ENCODE measurements at regions not wholly inside any gene's neighbourhood (a gene's known extent, or its start where the extent isn't known, plus 50 kb on each side); places are given as distances from the start of the nearest gene placed in this dataset.

- no peak for DNase-seq
- H3K4me1 Mint-ChIP-seq: no peaks in the 10 kb centered on the region
- H3K9me3 Mint-ChIP-seq: peaks cover 0 to 3% (median 0%) of the 10 kb centered on the region in 6 donors
- no peak overlapping the region for H3K27ac Mint-ChIP-seq
- H3K27me3 Mint-ChIP-seq (ENCODE audit: low read depth in 3 of 3): peaks cover 0 to 1% (median 0%) of the 10 kb centered on the region in 3 donors
- no peak overlapping the region for H3K4me3 Mint-ChIP-seq
- no peaks in the 10 kb centered on the region for H3K36me3 Mint-ChIP-seq
Observed at GRCh38 chr14:101024686-101025085, 121.2 kb upstream of the RTL1 start.

DNA sequence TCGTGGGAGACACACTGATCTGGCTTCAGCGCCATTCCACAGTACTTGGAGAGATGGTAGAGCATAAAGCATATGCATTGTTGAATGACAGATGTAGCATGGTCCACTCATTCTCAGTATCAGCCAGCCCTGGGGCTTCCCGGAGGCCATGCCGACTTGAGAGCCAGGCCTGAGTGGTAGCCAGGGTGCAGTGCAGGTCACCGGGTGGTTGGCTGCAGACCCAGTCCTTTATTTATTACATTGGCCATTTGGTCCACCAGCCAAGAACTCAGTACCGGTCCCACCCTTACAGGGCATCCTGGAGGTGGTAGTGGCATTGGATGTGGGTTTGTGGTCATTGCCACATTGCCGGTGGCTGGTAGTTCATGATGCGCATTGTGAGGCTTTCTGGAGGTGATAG lies 121.6 kb upstream of the RTL1 start:
- Mint-ChIP-seq H3K27me3 (ENCODE audit: low read depth in 3 of 3) (no peaks in the 10 kb centered on the region), H3K36me3 (no peaks in the 10 kb centered on the region), H3K9me3 (peaks cover 0 to 3% (median 0%) of the 10 kb centered on the region in 6 donors), H3K27ac (no peak overlapping the region), H3K4me3 (no peak overlapping the region), H3K4me1 (no peaks in the 10 kb centered on the region)
- DNase-seq: no peak

DNA sequence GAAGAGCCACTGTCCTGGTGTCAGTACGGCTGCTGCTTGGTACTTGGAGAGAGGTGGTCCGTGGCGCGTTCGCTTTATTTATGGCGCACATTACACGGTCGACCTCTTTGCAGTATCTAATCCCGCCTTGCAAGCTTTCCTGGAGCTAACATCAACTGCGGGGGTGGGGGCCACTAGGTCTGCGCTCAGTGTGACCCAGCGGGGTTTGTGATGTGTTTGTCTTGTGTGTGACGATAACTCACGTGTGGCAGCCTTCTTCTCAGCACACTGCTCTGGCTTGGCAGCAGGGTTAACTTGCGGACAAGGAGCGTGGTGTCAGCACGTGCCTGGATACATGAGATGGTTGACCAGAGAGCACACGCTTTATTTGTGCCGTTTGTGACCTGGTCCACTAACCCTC lies 122.2 kb upstream of the RTL1 start:
- no peak for DNase-seq
- Mint-ChIP-seq H3K27me3 (ENCODE audit: low read depth in 3 of 3) (no peaks in the 10 kb centered on the region), H3K4me1 (no peaks in the 10 kb centered on the region), H3K27ac (no peak overlapping the region), H3K9me3 (peaks cover 0 to 3% (median 0%) of the 10 kb centered on the region in 6 donors), H3K4me3 (no peak overlapping the region), H3K36me3 (no peaks in the 10 kb centered on the region)

DNA sequence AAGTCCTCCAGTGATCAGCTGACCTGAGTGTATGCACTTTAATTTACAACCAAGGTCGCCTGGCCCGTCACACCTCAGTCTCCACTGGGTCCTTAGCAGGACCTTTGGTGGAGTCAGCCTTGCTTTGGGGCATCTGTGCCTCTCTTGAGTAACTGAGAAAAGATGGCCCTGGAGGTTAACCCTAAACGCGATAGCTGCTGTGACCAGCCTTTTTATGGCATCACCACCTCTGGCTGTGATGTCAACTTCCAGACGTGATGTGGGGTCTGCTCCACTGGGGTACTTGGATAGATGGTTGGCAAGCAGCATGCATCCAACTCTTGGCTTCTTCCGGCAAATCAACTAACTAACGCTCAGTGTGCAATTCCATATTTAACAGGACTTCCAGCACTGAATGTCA lies 122.8 kb upstream of the RTL1 start:
- H3K4me1 Mint-ChIP-seq: no peaks in the 10 kb centered on the region
- H3K27me3 Mint-ChIP-seq (ENCODE audit: low read depth in 3 of 3): no peaks in the 10 kb centered on the region
- no peaks in the 10 kb centered on the region for H3K36me3 Mint-ChIP-seq
- no peak overlapping the region for H3K27ac Mint-ChIP-seq
- no peak for DNase-seq
- peaks cover 0 to 3% (median 0%) of the 10 kb centered on the region in 6 donors for H3K9me3 Mint-ChIP-seq
- no peak overlapping the region for H3K4me3 Mint-ChIP-seq

GRCh38 chr14:101027291-101027690 lies 123.8 kb upstream of the RTL1 start:
- Mint-ChIP-seq H3K9me3 (peaks cover 0 to 3% (median 0%) of the 10 kb centered on the region in 6 donors), H3K4me1 (no peaks in the 10 kb centered on the region), H3K4me3 (no peak overlapping the region), H3K27ac (no peak overlapping the region), H3K36me3 (no peaks in the 10 kb centered on the region), H3K27me3 (ENCODE audit: low read depth in 3 of 3) (no peaks in the 10 kb centered on the region)
- no peak for DNase-seq

- no peak overlapping the region for H3K4me3 Mint-ChIP-seq
- H3K27ac Mint-ChIP-seq: no peak overlapping the region
- no peaks in the 10 kb centered on the region for H3K4me1 Mint-ChIP-seq
- peaks cover 0 to 3% (median 0%) of the 10 kb centered on the region in 6 donors for H3K9me3 Mint-ChIP-seq
- no peaks in the 10 kb centered on the region for H3K27me3 Mint-ChIP-seq (ENCODE audit: low read depth in 3 of 3)
- H3K36me3 Mint-ChIP-seq: no peaks in the 10 kb centered on the region
- DNase-seq: no peak
Observed at GRCh38 chr14:101027966-101028365, 124.4 kb upstream of the RTL1 start.

GRCh38 chr14:101028971-101029667 lies 125.6 kb upstream of the RTL1 start:
- no peak for DNase-seq
- H3K27me3 Mint-ChIP-seq (ENCODE audit: low read depth in 3 of 3): peaks cover 0 to 4% (median 2%) of the 10 kb centered on the region in 3 donors
- H3K9me3 Mint-ChIP-seq: no peaks in the 10 kb centered on the region
- H3K36me3 Mint-ChIP-seq: no peaks in the 10 kb centered on the region
- H3K4me1 Mint-ChIP-seq: no peaks in the 10 kb centered on the region
- no peak overlapping the region for H3K27ac Mint-ChIP-seq
- no peak overlapping the region for H3K4me3 Mint-ChIP-seq

DNA sequence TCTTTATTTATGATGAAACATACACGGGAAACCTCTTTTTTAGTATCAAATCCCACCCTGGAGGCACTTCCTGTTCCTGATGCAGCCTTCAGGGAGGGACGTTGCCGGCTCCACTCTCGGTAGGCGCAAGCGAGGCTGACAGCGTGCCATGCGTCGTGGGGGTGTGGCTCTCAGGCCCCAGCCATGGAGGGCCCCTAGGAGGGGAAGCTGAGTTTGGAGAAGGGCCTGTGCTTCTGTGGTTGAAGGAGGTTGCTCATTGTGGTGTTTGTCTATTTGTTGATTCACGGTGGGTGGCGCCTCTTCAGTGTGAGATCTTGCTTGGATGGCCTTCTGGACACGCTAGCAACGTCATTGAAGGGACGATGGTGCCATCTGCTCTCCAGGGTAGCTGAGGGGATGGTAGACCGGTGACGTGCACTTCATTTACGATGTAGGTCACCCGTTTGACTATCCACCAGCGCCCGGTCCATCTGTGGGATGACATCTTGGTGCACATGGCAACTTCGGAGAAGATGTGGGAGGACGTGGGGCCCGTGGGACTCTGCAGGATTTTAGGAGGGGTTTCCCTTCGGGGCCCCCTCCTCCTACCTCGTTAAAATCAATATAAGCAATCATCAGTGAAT lies 126.3 kb upstream of the RTL1 start:
- no peak for DNase-seq
- Mint-ChIP-seq H3K36me3 (no peaks in the 10 kb centered on the region), H3K27ac (no peak overlapping the region), H3K9me3 (no peaks in the 10 kb centered on the region), H3K27me3 (ENCODE audit: low read depth in 3 of 3) (peaks cover 0 to 4% (median 2%) of the 10 kb centered on the region in 3 donors), H3K4me1 (no peaks in the 10 kb centered on the region), H3K4me3 (no peak overlapping the region)

GRCh38 chr14:101030586-101030985 lies 127.1 kb upstream of the RTL1 start:
- no peaks in the 10 kb centered on the region for H3K9me3 Mint-ChIP-seq
- no peaks in the 10 kb centered on the region for H3K36me3 Mint-ChIP-seq
- no peaks in the 10 kb centered on the region for H3K4me1 Mint-ChIP-seq
- no peak overlapping the region for H3K4me3 Mint-ChIP-seq
- peaks cover 0 to 4% (median 2%) of the 10 kb centered on the region in 3 donors for H3K27me3 Mint-ChIP-seq (ENCODE audit: low read depth in 3 of 3)
- no peak overlapping the region for H3K27ac Mint-ChIP-seq
- DNase-seq: no peak

GRCh38 chr14:101031186-101031585 lies 127.7 kb upstream of the RTL1 start:
- peaks cover 1 to 4% (median 2%) of the 10 kb centered on the region in 3 donors for H3K27me3 Mint-ChIP-seq (ENCODE audit: low read depth in 3 of 3)
- no peak overlapping the region for H3K4me3 Mint-ChIP-seq
- no peaks in the 10 kb centered on the region for H3K9me3 Mint-ChIP-seq
- H3K4me1 Mint-ChIP-seq: no peaks in the 10 kb centered on the region
- no peak for DNase-seq
- no peak overlapping the region for H3K27ac Mint-ChIP-seq
- H3K36me3 Mint-ChIP-seq: no peaks in the 10 kb centered on the region

DNA sequence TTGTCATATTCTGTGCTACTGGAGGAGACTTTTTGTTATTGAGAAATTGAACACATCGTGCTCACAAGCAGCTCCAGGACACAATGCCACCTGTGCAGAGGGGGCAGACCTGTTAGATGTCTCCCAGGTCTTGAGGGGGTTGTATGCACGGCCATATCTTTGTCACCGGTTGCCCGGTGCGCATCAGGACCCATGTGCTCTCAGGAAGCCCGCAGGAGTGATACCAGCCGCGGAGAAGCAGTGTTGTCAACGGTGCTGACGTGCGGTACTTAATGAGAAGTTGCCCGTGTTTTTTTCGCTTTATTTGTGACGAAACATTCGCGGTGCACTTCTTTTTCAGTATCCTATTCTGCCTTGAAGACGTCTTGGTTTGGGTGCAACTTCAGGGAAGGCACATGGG lies 128.2 kb upstream of the RTL1 start:
- no peaks in the 10 kb centered on the region for H3K9me3 Mint-ChIP-seq
- no peak for DNase-seq
- no peak overlapping the region for H3K27ac Mint-ChIP-seq
- H3K4me1 Mint-ChIP-seq: no peaks in the 10 kb centered on the region
- no peaks in the 10 kb centered on the region for H3K36me3 Mint-ChIP-seq
- H3K4me3 Mint-ChIP-seq: no peak overlapping the region
- H3K27me3 Mint-ChIP-seq (ENCODE audit: low read depth in 3 of 3): peaks cover 2 to 4% (median 3%) of the 10 kb centered on the region in 3 donors

GRCh38 chr14:101032433-101032832 lies 128.9 kb upstream of the RTL1 start:
- H3K4me1 Mint-ChIP-seq: no peaks in the 10 kb centered on the region
- H3K9me3 Mint-ChIP-seq: no peaks in the 10 kb centered on the region
- no peak overlapping the region for H3K4me3 Mint-ChIP-seq
- DNase-seq: no peak
- no peaks in the 10 kb centered on the region for H3K36me3 Mint-ChIP-seq
- H3K27ac Mint-ChIP-seq: no peak overlapping the region
- H3K27me3 Mint-ChIP-seq (ENCODE audit: low read depth in 3 of 3): peaks cover 2 to 4% (median 3%) of the 10 kb centered on the region in 3 donors

DNA sequence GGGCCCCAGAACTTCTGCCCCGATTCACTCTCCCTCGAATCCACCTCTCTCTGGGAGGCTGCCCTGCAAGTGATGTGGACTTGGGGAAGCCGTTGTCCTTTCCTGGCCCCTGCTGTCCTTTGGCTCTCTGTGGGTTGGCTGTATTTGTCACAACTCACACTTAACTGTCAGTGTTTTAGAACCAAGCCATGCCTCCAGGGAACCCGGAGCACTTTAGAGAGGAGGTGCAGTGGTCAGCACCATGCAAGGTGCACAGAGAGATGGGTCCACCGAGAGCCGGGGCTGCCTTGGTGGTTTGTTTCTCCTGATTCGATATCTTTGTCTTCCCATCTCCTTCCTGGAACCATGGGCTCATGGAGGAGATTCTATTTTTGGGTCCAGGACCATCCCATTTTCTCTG lies 129.5 kb upstream of the RTL1 start:
- H3K4me3 Mint-ChIP-seq: no peak overlapping the region
- no peaks in the 10 kb centered on the region for H3K9me3 Mint-ChIP-seq
- no peaks in the 10 kb centered on the region for H3K4me1 Mint-ChIP-seq
- H3K36me3 Mint-ChIP-seq: no peaks in the 10 kb centered on the region
- H3K27ac Mint-ChIP-seq: no peak overlapping the region
- DNase-seq: no peak
- peaks cover 3 to 5% (median 4%) of the 10 kb centered on the region in 3 donors for H3K27me3 Mint-ChIP-seq (ENCODE audit: low read depth in 3 of 3)

DNA sequence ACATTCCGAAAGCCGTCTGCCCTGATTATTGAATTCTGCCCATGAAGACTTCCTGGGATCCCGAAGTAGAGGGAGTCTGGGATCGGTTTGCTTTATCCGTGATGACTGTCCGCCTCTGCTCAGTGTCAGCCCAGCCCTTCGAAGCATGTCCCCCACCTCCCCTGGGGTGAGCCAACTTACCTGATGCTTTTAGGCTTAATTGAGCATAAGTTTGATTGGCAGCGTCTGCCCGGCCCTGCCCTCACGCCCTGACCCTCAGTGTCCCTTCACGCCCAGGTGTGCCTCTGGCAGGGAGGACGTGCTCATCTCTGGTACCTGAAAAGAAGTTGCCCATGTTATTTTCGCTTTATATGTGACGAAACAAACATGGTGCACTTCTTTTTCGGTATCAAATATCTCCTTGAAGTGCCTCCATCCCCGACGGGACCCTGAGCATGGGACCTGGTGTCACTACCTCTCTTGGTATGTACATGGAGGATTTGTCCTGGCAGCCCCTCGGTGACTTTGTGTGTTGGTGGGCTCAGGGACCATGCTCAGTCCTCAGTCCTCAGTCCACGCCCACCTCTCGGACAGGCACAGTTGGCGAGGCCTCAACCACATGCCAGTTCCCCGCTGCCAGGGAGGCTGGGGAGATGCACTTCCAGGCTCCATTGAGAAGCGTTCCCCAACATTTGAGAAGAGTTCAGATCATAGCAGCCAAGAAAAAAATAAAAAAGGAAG lies 130.1 kb upstream of the RTL1 start:
- H3K27ac Mint-ChIP-seq: no peak overlapping the region
- no peaks in the 10 kb centered on the region for H3K9me3 Mint-ChIP-seq
- no peaks in the 10 kb centered on the region for H3K4me1 Mint-ChIP-seq
- peaks cover 3 to 5% (median 4%) of the 10 kb centered on the region in 3 donors for H3K27me3 Mint-ChIP-seq (ENCODE audit: low read depth in 3 of 3)
- DNase-seq: no peak
- H3K4me3 Mint-ChIP-seq: no peak overlapping the region
- H3K36me3 Mint-ChIP-seq: no peaks in the 10 kb centered on the region

Measured in immature natural killer cell (primary cell).